ENCODE measurements at regions not wholly inside any gene's neighbourhood (a gene's known extent, or its start where the extent isn't known, plus 50 kb on each side); places are given as distances from the start of the nearest gene placed in this dataset.
A peak's percentile ranks its signal among the peaks of the same experiment; 100 is the strongest.
"Not testable (repeated sequence)": the region's sequence is repeated elsewhere in the genome, so short reads cannot be mapped to it uniquely, and the experiment has no call there.

GRCh38 chr2:7732497-7732896, 815.3 kb downstream of the RNF144A start:
- no peak for DNase-seq

DNA sequence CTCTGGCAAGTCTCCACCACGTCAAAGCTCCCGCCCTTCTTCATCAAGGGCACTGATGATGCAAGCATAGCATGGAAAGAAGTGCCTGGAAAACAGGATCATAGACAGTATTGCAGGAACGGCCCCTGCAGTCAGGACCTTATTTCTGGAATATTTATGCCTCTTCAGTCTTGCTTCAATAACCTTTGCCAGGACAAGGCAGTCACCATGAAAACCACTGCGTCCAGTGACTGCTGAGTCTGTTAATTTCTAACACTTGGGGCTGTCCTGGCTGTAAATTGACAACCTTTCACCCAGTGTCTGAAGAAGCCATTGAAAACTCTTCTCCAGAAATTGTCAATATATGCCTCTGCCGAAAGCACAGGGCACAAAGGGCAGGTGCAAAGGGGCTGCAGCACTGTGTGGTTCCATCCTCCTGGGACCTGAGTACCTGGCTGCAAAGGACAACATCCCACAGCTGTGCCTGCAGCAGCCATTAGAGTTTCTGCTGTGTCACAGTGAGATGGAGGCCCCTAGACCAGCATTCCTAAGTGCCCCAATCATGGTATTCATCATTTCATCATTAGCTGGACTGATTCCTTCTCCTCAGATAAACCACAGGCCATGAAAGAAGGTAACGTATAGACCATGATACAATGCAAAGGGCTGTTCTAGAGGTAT, 819.6 kb downstream of the RNF144A start:
- DNase-seq: no peak

DNA sequence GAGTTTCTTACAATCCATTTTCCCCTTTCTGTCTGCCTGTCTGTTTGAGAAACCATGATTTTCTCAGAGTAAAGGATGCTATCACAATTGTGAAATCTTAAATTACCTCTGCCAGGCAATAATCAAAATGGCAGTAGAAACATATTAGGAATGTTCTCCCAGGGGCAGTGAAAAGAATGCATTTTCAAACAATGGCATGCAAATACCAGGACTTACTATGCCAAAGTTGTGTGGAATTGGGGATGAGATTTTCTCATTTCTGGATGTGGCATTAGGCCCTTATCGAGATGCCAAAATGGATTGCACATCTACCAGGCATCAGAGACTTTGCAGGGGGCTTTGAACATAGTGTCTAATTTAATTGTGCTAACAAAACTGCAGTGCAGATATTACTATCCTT, 821.4 kb downstream of the RNF144A start:
- DNase-seq: no peak

DNA sequence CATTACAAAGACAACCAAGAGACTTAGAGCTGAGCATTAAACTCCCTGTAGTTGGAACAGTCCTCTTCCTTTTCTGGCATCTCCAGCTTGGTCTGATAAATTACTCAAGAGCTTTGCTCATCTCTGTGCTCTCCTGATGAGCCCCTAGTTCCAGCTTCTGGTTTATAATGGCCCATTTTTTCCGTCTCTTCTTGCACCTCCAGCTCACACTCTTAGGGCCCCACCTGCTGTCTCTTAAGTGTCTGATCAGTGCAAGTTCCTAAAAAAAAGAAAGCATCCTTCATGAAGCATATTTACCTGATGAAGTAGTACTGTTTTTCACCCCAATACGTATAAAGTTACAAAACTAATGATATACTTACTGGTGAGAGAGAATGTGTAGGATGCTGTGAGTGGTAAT, 822.9 kb downstream of the RNF144A start:
- DNase-seq: no peak

GRCh38 chr2:7742301-7742700, 825.1 kb downstream of the RNF144A start:
- DNase-seq: no peak

DNA sequence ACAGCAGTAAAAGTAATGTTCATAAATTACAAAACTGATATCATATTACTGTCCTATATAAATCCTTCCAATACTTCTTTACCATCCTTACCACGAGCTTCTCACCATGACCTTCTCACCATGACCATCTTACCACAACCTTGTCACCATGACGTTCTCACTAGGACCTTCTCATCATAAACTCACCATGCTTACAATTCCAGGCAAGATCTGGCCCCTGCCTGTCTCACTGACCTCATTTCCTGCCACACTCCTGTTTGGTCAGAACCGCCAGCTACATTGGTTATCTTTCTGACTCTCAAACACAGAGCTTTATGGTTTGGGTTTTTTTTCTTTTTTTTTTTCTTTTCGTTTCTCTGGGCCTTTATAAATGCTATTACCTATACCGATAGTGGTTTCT, 827.6 kb downstream of the RNF144A start:
- peak; percentile 65 for DNase-seq

- no peak for DNase-seq
These were observed 828.2 kb downstream of the RNF144A start for GRCh38 chr2:7745369-7745768.

DNA sequence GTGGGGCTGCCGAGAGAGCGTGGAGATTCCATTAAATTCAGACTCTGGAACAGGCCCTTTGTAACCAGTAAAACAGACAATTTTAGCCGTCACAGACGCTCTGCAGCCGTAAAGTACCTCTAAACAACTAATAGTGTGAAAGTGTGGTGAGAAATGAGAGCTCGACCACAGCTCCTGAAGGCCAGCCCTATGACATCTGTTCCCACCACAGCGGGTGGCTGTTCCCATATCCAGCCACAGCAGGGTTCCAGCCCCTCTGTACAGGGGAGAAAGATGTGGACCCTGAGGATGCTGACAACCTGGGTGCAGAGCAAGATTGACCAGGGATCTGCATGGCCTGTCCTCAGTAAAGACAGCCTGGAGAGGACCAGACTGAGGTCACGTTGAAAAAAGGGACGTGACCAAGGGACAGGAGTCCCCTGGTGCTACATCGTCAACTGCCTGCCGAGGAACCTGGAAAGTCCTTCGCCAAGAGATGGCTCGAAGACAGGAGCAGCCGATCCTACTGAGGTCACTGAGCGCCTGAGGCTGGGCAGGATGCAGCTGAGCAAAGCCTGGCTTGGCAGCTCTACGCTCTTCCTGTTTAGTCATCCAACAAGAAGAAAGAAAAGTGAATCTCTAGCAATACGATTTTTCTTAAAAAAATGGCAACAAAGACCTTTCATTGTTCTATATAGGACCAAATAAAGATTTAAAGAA, 831.7 kb downstream of the RNF144A start:
- peak; percentile 17 for DNase-seq

- no peak for DNase-seq
These were observed 832.8 kb downstream of the RNF144A start for GRCh38 chr2:7749895-7750559.

DNA sequence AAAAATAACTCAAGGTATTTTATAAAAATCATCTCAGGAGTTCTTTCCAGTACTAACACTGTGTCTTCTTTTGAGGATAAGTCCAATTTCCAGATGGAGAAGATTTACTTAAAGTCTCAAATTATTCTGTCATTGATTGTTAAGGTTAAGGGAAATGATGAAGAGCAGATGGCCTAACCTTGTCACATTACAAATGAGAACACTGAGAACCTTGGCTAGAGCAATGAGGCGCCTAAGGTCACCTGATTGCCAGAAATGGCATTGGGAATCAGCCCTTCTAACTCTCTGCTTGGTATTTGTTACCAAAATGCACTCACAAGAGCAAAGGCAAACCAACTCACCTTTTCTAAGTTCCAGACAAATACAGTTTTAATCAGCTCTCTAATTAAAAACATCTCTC, 835.1 kb downstream of the RNF144A start:
- DNase-seq: no peak

DNA sequence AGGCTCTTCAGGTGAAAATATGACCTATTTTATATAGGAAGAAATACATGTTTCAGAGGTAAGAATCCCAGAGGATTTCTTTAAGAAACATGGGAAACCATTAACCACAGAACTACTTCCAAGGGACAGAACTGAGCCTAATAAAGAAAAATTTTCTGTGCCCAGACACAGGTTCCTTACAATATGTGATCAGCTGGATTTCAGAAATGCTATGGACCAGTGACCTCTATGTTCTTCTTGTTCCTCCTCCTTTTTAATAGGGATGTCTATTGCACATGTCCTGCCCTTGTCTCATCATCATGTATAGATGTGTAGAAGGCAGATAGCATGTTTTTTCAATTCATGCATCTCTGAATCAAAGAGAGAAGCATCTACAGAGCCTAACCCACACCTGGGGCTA, 836.6 kb downstream of the RNF144A start:
- DNase-seq: no peak

DNA sequence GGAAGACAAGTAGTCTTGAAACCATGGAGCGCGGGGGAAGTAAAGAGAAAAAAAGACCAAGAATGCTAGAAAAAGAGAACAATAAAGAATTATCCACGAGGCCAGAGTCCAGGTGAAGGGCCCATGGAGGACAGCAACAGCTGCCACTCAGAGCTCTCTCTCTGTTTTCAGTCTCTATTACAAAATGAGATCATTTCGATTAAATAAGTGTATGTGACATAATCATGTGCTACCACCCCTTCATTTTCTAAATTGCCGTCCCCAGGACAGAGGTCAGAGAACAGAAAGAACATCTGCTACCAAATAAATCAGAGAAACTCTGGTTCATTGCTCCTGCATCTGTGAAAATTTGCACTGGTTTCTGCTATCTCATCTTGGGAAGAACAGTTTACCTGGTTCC, 838.7 kb downstream of the RNF144A start:
- DNase-seq: no peak

GRCh38 chr2:7758073-7758759, 841.0 kb downstream of the RNF144A start:
- no peak for DNase-seq

- DNase-seq: no peak
These were observed 842.7 kb downstream of the RNF144A start for GRCh38 chr2:7759898-7760297.

GRCh38 chr2:7763418-7763817, 846.2 kb downstream of the RNF144A start:
- not testable (repeated sequence) for DNase-seq

GRCh38 chr2:7765236-7765635, 848.0 kb downstream of the RNF144A start:
- DNase-seq: no peak

- DNase-seq: no peak
These were observed 849.0 kb downstream of the RNF144A start for GRCh38 chr2:7766088-7766722.

DNA sequence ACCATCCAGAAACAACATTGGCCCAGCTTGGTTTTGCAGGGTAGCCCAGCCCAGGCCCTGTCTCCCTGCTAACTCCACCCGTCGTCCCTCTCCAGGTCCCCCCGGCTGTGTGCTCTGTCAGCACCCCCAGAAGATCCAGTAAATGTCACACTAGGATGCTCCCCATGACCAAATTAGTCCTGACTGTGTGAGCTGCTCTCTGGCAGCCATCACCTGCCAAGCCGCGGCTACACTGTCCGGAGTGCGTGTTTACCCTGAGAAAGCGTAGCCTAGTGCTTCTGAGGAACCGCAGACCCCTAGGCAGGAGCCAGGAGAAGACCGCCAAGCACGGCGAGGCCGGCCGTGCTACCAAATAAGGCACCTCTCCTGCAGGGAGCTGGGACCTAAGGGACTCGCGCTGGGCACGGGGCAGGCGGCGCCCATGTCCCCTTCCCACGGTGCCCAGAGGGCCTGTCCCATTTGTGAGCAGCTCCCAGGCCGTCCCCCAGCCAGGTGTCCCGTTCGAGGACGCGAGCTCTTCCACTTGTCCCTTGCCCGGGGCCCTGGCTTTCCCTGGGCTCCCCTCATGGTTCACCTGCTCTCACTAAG, 849.9 kb downstream of the RNF144A start:
- DNase-seq: no peak

- no peak for DNase-seq
These were observed 850.7 kb downstream of the RNF144A start for GRCh38 chr2:7767902-7768301.

DNA sequence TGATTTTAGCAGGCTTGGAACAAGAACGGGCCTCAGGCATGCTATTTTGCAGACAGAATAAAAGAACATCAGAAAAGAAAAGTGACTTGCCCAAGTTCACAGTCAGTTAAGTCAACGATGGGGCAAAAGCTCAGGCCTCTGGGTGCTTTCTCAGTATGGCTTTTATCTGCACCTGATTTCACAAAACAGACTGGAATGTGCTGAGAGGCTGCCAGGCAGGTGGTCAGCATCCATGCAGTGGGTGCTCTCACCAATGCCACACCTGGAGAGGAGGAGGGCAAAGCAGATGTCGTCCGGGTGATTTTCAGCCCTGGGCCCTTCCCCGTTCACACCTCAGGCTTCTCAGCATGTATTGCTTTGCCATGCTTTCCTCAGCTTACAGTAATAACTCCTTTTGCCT, 854.6 kb downstream of the RNF144A start:
- DNase-seq: no peak

DNA sequence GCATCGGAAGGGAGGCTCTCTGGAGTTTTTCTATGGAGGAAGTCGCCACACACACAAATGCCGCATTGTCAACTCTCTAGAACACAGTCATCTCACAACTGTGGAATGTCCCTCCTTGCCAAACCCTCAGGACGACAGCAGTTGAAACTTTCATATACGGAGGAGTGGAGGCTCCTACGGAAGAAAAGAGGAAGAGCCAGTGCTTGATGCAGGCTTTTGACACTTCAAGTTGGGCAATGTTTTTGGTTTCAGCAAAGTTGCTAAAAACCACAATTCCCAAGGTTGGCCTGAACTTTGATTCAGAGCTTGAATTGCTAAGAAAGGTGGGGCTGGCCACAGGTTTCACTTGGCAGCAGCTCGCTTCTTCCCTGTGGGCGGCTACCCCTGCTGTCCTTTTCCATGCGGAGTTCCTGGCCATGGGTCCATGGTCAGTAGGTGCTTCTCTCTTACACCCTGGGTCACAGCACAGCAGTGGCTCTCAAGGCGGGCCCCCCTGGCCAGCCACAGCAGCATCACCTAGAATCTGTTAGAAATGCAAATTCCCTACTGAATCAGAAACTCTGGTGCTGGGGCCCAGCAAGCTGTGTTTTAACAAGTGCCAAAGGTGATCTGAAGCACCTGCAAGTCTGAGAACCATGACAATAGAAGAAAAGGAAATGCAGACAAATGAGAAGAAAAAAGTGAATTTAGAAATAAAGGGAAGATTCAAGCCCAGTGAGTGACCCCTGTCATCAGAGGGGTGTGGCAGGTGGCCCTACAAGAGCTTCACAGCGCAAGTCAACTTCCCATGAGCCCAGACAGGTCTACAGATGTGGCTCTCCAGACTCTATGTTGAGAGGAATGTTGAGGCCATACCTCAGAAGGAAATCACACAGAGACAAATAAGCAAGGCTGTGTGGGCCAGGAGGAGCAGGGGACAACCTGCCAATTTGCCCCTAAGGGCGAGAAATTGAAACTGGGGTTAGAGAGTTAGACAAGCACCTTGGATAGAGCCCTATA, 856.4 kb downstream of the RNF144A start:
- DNase-seq: peak; percentile 56

All from CD4-positive, alpha-beta T cell treated with Interferon gamma for 1 hour (primary cell).